CD14-positive monocyte (primary cell): ENCODE measurements at regions not wholly inside any gene's neighbourhood (a gene's known extent, or its start where the extent isn't known, plus 50 kb on each side); places are given as distances from the start of the nearest gene placed in this dataset.

Experiments
- DNase-seq, 3 donors: peaks; one replicate each; pipeline ENCODE4 v3.0.0-alpha.2; 2011 to 2022
- H2AFZ ChIP-seq: 2 replicates; pipeline ENCODE4 v1.6.0; 2012; ENCODE audit warnings: mild to moderate bottlenecking, low read depth, low read length, inconsistent platforms; ENCODE audit not compliant: insufficient read depth, poor library complexity, severe bottlenecking
- H3K27ac ChIP-seq, 2 donors: 1 replicate in 1 of 2; 2 replicates in 1 of 2; pipeline ENCODE4 v1.5.1; 2012 to 2013; ENCODE audit warnings: low read length in 2 of 2, control low read depth in 1 of 2, inconsistent platforms in 1 of 2, low read depth in 1 of 2, mild to moderate bottlenecking in 1 of 2
- H3K27me3 ChIP-seq, 2 donors: one replicate each; pipeline versions ENCODE4 v1.6.0 to v1.6.1; 2011 to 2013; ENCODE audit warnings: low read length in 2 of 2; ENCODE audit not compliant: control insufficient read depth in 2 of 2, insufficient read depth in 2 of 2
- H3K36me3 ChIP-seq, 2 donors: replicated peaks in 1 of 2; 1 replicate in 1 of 2; 2 replicates in 1 of 2; pipeline versions ENCODE4 v1.5.1 to v1.6.1; 2012 to 2013; ENCODE audit warnings: low read length in 2 of 2, control low read depth in 1 of 2, inconsistent platforms in 1 of 2, mild to moderate bottlenecking in 1 of 2; ENCODE audit not compliant: insufficient read depth in 2 of 2, control insufficient read depth in 1 of 2
- H3K4me1 ChIP-seq, 2 donors: 1 replicate in 1 of 2; 2 replicates in 1 of 2; pipeline versions ENCODE4 v1.5.1 to v1.6.1; 2012 to 2013; ENCODE audit warnings: low read length in 2 of 2, control low read depth in 1 of 2, inconsistent platforms in 1 of 2, mild to moderate bottlenecking in 1 of 2, moderate library complexity in 1 of 2; ENCODE audit not compliant: insufficient read depth in 2 of 2, control insufficient read depth in 1 of 2
- H3K4me2 ChIP-seq: replicated peaks from 2 replicates; pipeline ENCODE3; 2012; ENCODE audit warnings: low read length, moderate library complexity, mild to moderate bottlenecking; ENCODE audit not compliant: poor library complexity, severe bottlenecking; ENCODE audit errors: extremely low read depth
- H3K4me3 ChIP-seq, 3 experiments: fragments of 200-600 bp in 1 of 3; sonication (generic) in 1 of 3; replicated peaks in 1 of 3; 1 replicate in 2 of 3; 2 replicates in 1 of 3; pipeline ENCODE4 v1.5.1; 2011 to 2013; ENCODE audit warnings: low read length in 3 of 3, mild to moderate bottlenecking in 3 of 3, control low read depth in 2 of 3, low read depth in 2 of 3, inconsistent platforms in 1 of 3, moderate library complexity in 1 of 3
- H3K79me2 ChIP-seq: 2 replicates; pipeline ENCODE4 v1.6.0; 2012; ENCODE audit warnings: mild to moderate bottlenecking, control low read depth, inconsistent platforms, low read length, moderate library complexity; ENCODE audit not compliant: insufficient read depth
- H3K9ac ChIP-seq: 2 replicates; pipeline ENCODE4 v1.6.0; 2017; ENCODE audit warnings: low read length, mild to moderate bottlenecking; ENCODE audit not compliant: insufficient read depth, poor library complexity, severe bottlenecking
- H3K9me3 ChIP-seq, 2 donors: replicated peaks in 1 of 2; 1 replicate in 1 of 2; 2 replicates in 1 of 2; pipeline versions ENCODE4 v1.5.1 to v1.6.1; 2012 to 2013; ENCODE audit warnings: low read length in 2 of 2, control low read depth in 1 of 2; ENCODE audit not compliant: control insufficient read depth in 1 of 2, insufficient read depth in 1 of 2
- H4K20me1 ChIP-seq: 2 replicates; pipeline ENCODE4 v1.6.0; 2012; ENCODE audit warnings: mild to moderate bottlenecking, low read length, control low read depth, moderate library complexity; ENCODE audit not compliant: insufficient read depth
- H3K27ac Mint-ChIP-seq, 7 donors: one replicate each; pipeline ENCODE4 v1.8.0; 2020; ENCODE audit warnings: mild to moderate bottlenecking in 7 of 7, mixed read lengths in 7 of 7, moderate library complexity in 6 of 7, inconsistent platforms in 2 of 7
- H3K27me3 Mint-ChIP-seq, 3 donors: one replicate each; pipeline ENCODE4 v1.8.0; 2021 to 2022; ENCODE audit warnings: low read depth in 3 of 3, mild to moderate bottlenecking in 3 of 3, mixed read lengths in 3 of 3, moderate library complexity in 3 of 3, inconsistent platforms in 1 of 3
- H3K36me3 Mint-ChIP-seq, 2 donors: one replicate each; pipeline ENCODE4 v1.8.0; 2020; ENCODE audit warnings: mixed read lengths in 2 of 2, inconsistent platforms in 1 of 2, mild to moderate bottlenecking in 1 of 2
- H3K4me1 Mint-ChIP-seq: one replicate; pipeline ENCODE4 v1.8.0; 2020; ENCODE audit warnings: mild to moderate bottlenecking, mixed read lengths
- H3K4me3 Mint-ChIP-seq, 2 donors: one replicate each; pipeline ENCODE4 v1.8.0; 2020; ENCODE audit warnings: mild to moderate bottlenecking in 2 of 2, mixed read lengths in 2 of 2, moderate library complexity in 1 of 2
- H3K9me3 Mint-ChIP-seq, 7 donors: one replicate each; pipeline ENCODE4 v1.8.0; 2020 to 2022; ENCODE audit warnings: mixed read lengths in 7 of 7, mild to moderate bottlenecking in 6 of 7, moderate library complexity in 6 of 7, inconsistent platforms in 2 of 7
- CTCF ChIP-seq: fragments of 200-600 bp; IDR thresholded peaks from one replicate; pipeline ENCODE4 v1.8.0; 2022; ENCODE audit warnings: antibody characterized with exemption, mild to moderate bottlenecking
- WGBS: methylation state at CpG from one replicate; pipeline ENCODE4 v1.1.5; 2013; ENCODE audit warnings: missing lambda C conversion rate; ENCODE audit not compliant: insufficient coverage; 5-methylcytosine and 5-hydroxymethylcytosine counted together
- intact Hi-C, 2 donors: fragments of 100-400 bp; cut with micrococcal nuclease; formaldehyde crosslinking; loops; one replicate each; pipeline versions ENCODE4 v1.15.0 to v1.15.1; 2023

GRCh38 chr18:68148863-68149262, 566.0 kb downstream of the TMX3 start:
- no peak overlapping the region for H3K4me3 ChIP-seq
- no peaks in the 10 kb centered on the region for H3K36me3 ChIP-seq
- Mint-ChIP-seq H3K4me1 (no peaks in the 10 kb centered on the region), H3K4me3 (no peak overlapping the region), H3K9me3 (peaks cover 0 to 7% (median 0%) of the 10 kb centered on the region in 7 donors), H3K27me3 (peaks cover 0 to 3% (median 0%) of the 10 kb centered on the region in 3 donors), H3K36me3 (no peaks in the 10 kb centered on the region), H3K27ac (no peak overlapping the region)
- H3K9ac ChIP-seq = no peak overlapping the region
- peaks cover 0 to 2% of the 10 kb centered on the region in 2 donors for H3K9me3 ChIP-seq
- H3K79me2 ChIP-seq = no peaks in the 10 kb centered on the region
- no CpG with 5 or more reads among the region's 3 CpGs for WGBS
- no peaks in the 10 kb centered on the region for H3K27me3 ChIP-seq
- no peak overlapping the region for H3K27ac ChIP-seq
- intact Hi-C loops = no loop called here
- no peak overlapping the region for H2AFZ ChIP-seq
- no peaks in the 10 kb centered on the region for H4K20me1 ChIP-seq
- no peaks in the 10 kb centered on the region for H3K4me1 ChIP-seq
- DNase-seq = no peak
- TF ChIP-seq CTCF = no peak
- no peak overlapping the region for H3K4me2 ChIP-seq

GRCh38 chr18:68147728-68148127, 567.2 kb downstream of the TMX3 start:
- Histone ChIP-seq H3K27me3 (no peaks in the 10 kb centered on the region), H2AFZ (no peak overlapping the region), H3K4me2 (no peak overlapping the region), H3K9ac (no peak overlapping the region), H3K9me3 (peaks cover 0 to 2% of the 10 kb centered on the region in 2 donors), H3K4me1 (no peaks in the 10 kb centered on the region), H3K4me3 (no peak overlapping the region), H3K27ac (no peak overlapping the region), H3K79me2 (no peaks in the 10 kb centered on the region), H4K20me1 (no peaks in the 10 kb centered on the region), H3K36me3 (no peaks in the 10 kb centered on the region)
- TF ChIP-seq CTCF = no peak
- Mint-ChIP-seq H3K27ac (no peak overlapping the region), H3K4me1 (no peaks in the 10 kb centered on the region), H3K4me3 (no peak overlapping the region), H3K27me3 (peaks cover 0 to 3% (median 0%) of the 10 kb centered on the region in 3 donors), H3K9me3 (peaks cover 0 to 7% (median 0%) of the 10 kb centered on the region in 7 donors), H3K36me3 (no peaks in the 10 kb centered on the region)
- no peak for DNase-seq
- intact Hi-C loops = no loop called here
- WGBS = no CpG with 5 or more reads among the region's 2 CpGs
